Transverse colon (tissue), 4 donors: ENCODE measurements at regions not wholly inside any gene's neighbourhood (a gene's known extent, or its start where the extent isn't known, plus 50 kb on each side); places are given as distances from the start of the nearest gene placed in this dataset.

ENCODE experiments used
- DNase-seq: peaks from one replicate; pipeline ENCODE4 v3.0.0-alpha.2; 2019
- H3K27ac ChIP-seq, 4 donors: fragments of 200-600 bp; sonication (generic); 2 replicates each; pipeline ENCODE4 v1.5.1; 2016 to 2018; ENCODE audit warnings: inconsistent platforms in 4 of 4
- H3K27me3 ChIP-seq: fragments of 200-600 bp; sonication (generic); 2 replicates; pipeline ENCODE4 v1.5.1; 2017; ENCODE audit warnings: inconsistent platforms
- H3K36me3 ChIP-seq, 4 donors: fragments of 200-600 bp; sonication (generic); 2 replicates each; pipeline ENCODE4 v1.5.1; 2017 to 2019; ENCODE audit warnings: inconsistent platforms in 4 of 4
- H3K4me1 ChIP-seq, 4 donors: fragments of 200-600 bp; sonication (generic); 2 replicates each; pipeline ENCODE4 v1.5.1; 2017 to 2020; ENCODE audit warnings: inconsistent platforms in 4 of 4
- H3K4me3 ChIP-seq, 4 donors: fragments of 200-600 bp; sonication (generic); 1 replicate in 1 of 4; 2 replicates in 3 of 4; pipeline versions ENCODE4 v1.5.1 to v1.6.1; 2017 to 2019; ENCODE audit warnings: inconsistent platforms in 4 of 4
- H3K9me3 ChIP-seq, 2 donors: fragments of 200-600 bp; sonication (generic); 2 replicates each; pipeline ENCODE4 v1.5.1; 2017 to 2019; ENCODE audit warnings: inconsistent platforms in 2 of 2
- CTCF ChIP-seq, 5 experiments: fragments of 200-600 bp in 3 of 5; fragments of 450-650 bp in 2 of 5; sonication (generic) in 3 of 5; IDR thresholded peaks; 1 replicate in 2 of 5; 2 replicates in 3 of 5; pipeline ENCODE4 v1.5.1; 2016 to 2017; ENCODE audit warnings: antibody characterized with exemption in 5 of 5, inconsistent platforms in 3 of 5, mild to moderate bottlenecking in 2 of 5, moderate library complexity in 1 of 5
- EP300 ChIP-seq: sonication (generic); formaldehyde crosslinking; IDR thresholded peaks from one replicate; pipeline ENCODE4 v1.6.1; 2017; ENCODE audit warnings: antibody characterized with exemption, low read depth
- POLR2A ChIP-seq: fragments of 450-650 bp; IDR thresholded peaks from one replicate; pipeline ENCODE4 v1.6.1; 2016; ENCODE audit warnings: antibody characterized with exemption, mild to moderate bottlenecking, moderate library complexity
- POLR2AphosphoS5 ChIP-seq, 3 donors: sonication (generic); formaldehyde crosslinking; IDR thresholded peaks; one replicate each; pipeline ENCODE4 v1.6.1; 2016; ENCODE audit warnings: antibody characterized with exemption in 3 of 3
- WGBS, 2 donors: methylation state at CpG; one replicate each; pipeline ENCODE4 v1.1.5; 2018; ENCODE audit warnings: low coverage in 1 of 2; 5-methylcytosine and 5-hydroxymethylcytosine counted together
- in situ Hi-C, 4 donors: fragments of 200-750 bp; cut with MboI; loops; one replicate each; pipeline versions ENCODE4 v1.15.0 to v1.15.1; 2017; ENCODE audit warnings: low sequenced_read_pairs in 3 of 4, low pct_ligation_motif_present in 1 of 4, low pct_unique_long_range_greater_than_20kb in 1 of 4
- intact Hi-C: fragments of 100-400 bp; cut with DNase I; formaldehyde crosslinking; loops from one replicate; pipeline ENCODE4 v1.15.1; 2023; ENCODE audit warnings: low total_unique reads

- TF ChIP-seq POLR2A (no peak), POLR2AphosphoS5 (IDR thresholded peaks at IDR 0.05) (no peak), EP300 (no peak), CTCF (IDR thresholded peaks at IDR 0.05) (no peak)
- H3K4me1 ChIP-seq: no peaks in the 10 kb centered on the region
- WGBS, 2 donors: 88 to 100% methylated on average over 3 of the region's 3 CpGs
Observed at GRCh38 chr18:29651122-29651680, 1391.3 kb downstream of the DSC3 start.

GRCh38 chr18:29648891-29649290, 1393.7 kb downstream of the DSC3 start:
- no peaks in the 10 kb centered on the region for H3K4me1 ChIP-seq
- no peak overlapping the region for H3K27ac ChIP-seq
- TF ChIP-seq POLR2AphosphoS5 (IDR thresholded peaks at IDR 0.05) (no peak), POLR2A (no peak), CTCF (IDR thresholded peaks at IDR 0.05) (no peak), EP300 (no peak)
- WGBS, 2 donors: 18 to 48% methylated on average over 1 of the region's 1 CpG
- intact Hi-C loops (no loop called here), in situ Hi-C loops (no loop called here)
- no peaks in the 10 kb centered on the region for H3K27me3 ChIP-seq
- H3K9me3 ChIP-seq: no peaks in the 10 kb centered on the region
- no peak overlapping the region for H3K4me3 ChIP-seq
- no peaks in the 10 kb centered on the region for H3K36me3 ChIP-seq
- no peak for DNase-seq

More at GRCh38 chr18:29651122-29651680, 1391.3 kb downstream of the DSC3 start:
- Histone ChIP-seq H3K27ac (no peak overlapping the region), H3K27me3 (no peaks in the 10 kb centered on the region), H3K4me3 (no peak overlapping the region), H3K36me3 (no peaks in the 10 kb centered on the region), H3K9me3 (no peaks in the 10 kb centered on the region)
- no peak for DNase-seq
- intact Hi-C loops (no loop called here), in situ Hi-C loops (no loop called here)

- intact Hi-C loops (no loop called here), in situ Hi-C loops (no loop called here)
- 84 to 89% methylated on average over 1 of the region's 1 CpG for WGBS, 2 donors
- H3K36me3 ChIP-seq: no peaks in the 10 kb centered on the region
- DNase-seq: no peak
- no peaks in the 10 kb centered on the region for H3K9me3 ChIP-seq
- no peak overlapping the region for H3K27ac ChIP-seq
- H3K4me1 ChIP-seq: no peaks in the 10 kb centered on the region
- H3K27me3 ChIP-seq: no peaks in the 10 kb centered on the region
- H3K4me3 ChIP-seq: no peak overlapping the region
- no peak for TF ChIP-seq CTCF (IDR thresholded peaks at IDR 0.05)
Observed at GRCh38 chr18:29647700-29648099, 1394.8 kb downstream of the DSC3 start.

GRCh38 chr18:29644276-29644675, 1398.3 kb downstream of the DSC3 start:
- in situ Hi-C loops: no loop called here
- H3K9me3 ChIP-seq: no peaks in the 10 kb centered on the region
- no peaks in the 10 kb centered on the region for H3K27me3 ChIP-seq
- H3K36me3 ChIP-seq: no peaks in the 10 kb centered on the region
- TF ChIP-seq POLR2A: no peak
- no peak for TF ChIP-seq CTCF (IDR thresholded peaks at IDR 0.05)
- TF ChIP-seq EP300: no peak
- TF ChIP-seq POLR2AphosphoS5 (IDR thresholded peaks at IDR 0.05): no peak
- intact Hi-C loops: no loop called here
- no peaks in the 10 kb centered on the region for H3K4me1 ChIP-seq
- no peak for DNase-seq
- H3K4me3 ChIP-seq: no peak overlapping the region
- H3K27ac ChIP-seq: no peak overlapping the region
